Myocyte (in vitro differentiated cells): ENCODE measurements at regions not wholly inside any gene's neighbourhood (a gene's known extent, or its start where the extent isn't known, plus 50 kb on each side); places are given as distances from the start of the nearest gene placed in this dataset.

Experiments
- DNase-seq: peaks from one replicate; pipeline ENCODE4 v3.0.0-alpha.2; 2012; ENCODE audit warnings: low read depth

DNA sequence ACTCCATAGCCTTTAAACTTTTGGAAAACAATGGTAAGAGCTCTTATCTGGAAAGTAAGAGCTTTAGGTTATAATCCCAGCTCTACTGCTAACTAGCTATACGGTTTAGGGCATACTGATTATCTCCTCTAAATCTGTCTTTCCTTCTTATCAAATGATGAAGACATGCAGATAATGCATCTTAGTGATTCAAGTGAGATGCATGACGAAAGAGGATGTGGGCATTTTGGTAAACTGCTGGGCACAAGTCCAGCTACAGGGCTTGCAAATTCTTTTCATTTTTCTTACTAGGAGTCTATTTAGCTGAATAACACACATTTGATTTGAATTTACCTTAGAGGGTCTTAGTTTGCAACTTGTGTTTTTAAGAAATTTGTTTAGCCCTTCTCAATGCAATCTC, 1604.8 kb upstream of the ZEB2 start:
- DNase-seq = peak; percentile 58

DNA sequence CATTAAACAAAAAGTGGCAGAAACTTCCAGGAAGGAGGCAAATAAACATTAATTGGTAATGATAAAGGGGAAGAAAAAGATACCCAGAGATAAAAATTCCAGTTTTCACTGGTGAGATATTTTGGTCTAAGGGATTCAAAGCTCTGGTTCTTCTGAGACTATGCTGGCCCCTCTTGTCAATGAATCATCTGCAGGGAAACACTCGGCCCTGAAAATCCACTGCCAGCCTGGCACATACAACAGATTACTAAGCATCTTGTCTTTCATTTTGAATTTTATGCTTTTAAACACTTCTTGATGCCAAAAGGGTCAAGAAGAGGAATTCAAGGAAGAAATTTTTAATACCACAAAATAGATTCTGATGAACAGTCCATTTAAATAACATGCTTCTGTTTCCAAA, 1603.8 kb upstream of the ZEB2 start:
- peak; percentile 54 for DNase-seq

DNA sequence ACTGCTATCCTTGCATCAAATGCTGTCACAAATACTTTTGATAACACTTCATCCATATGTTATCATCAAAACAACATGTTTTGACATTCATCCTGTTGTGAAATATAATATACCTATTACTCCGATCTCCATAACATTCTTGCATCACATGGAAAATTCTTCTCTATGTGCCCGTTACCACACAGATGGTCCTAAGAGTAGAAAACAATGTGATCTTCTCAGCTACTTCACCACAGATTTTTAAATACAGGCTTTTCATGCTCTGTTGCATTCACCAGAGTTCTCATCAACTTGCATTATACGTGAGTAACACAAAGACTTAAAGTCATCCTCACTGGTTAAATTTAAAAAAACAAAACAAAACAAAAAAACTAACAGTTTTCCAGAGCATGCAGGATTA, 1603.3 kb upstream of the ZEB2 start:
- DNase-seq = no peak

DNA sequence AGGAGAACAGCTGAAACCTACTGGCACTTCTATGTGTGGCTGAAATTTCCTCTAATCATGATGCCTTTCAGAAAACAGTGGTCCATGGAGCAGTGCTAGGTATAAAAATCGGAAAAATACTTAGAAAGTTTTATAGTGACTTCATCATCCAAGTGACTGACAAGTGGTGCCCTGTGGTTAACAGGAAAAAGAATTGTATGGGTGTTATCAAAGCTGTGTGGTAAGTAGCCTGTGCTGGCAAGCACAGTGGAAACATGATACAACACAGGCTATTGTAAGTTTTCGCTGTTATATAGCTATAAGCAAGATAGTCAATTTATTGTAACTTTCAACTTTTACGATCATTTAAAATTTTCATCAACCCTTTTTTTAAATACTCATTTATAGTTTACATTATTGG, 1599.7 kb upstream of the ZEB2 start:
- no peak for DNase-seq

DNA sequence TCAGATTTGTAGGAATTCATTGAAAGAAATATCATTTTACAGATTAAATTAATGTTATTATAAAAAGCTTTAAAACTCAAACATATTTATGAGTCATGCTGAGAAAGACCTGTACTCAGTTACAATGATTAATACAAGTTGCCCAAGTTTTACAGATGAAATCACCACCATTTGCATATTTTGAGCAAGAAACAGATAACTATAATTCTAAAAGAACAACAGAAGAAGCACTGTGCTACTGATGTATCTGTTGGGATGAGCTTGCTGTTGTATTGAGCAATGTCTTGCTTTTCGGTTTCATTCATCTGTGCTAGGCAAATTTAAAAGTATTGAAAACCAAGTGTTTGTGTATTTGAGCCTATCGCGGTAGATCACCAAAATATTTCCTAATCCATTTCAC, 1589.1 kb upstream of the ZEB2 start:
- DNase-seq = no peak

DNA sequence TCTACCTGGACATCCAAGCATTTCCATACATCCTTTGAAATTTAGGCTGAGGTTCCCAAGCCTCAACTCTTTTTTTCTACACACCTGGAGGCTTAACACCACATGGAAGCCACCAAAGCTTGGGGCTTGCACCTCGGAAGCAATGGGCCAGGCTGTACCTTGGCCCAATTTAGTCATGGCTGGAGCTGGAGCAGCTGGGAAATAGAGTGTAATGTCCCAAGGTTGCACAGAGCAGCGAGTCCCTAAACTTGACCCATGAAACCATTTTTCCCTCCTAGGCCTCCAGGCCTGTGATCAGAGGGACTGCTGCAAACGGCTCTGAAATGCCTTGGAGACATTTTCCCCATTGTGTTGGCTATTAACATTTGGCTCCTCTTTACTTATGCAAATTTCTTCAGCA, 1574.3 kb upstream of the ZEB2 start:
- DNase-seq = no peak

DNA sequence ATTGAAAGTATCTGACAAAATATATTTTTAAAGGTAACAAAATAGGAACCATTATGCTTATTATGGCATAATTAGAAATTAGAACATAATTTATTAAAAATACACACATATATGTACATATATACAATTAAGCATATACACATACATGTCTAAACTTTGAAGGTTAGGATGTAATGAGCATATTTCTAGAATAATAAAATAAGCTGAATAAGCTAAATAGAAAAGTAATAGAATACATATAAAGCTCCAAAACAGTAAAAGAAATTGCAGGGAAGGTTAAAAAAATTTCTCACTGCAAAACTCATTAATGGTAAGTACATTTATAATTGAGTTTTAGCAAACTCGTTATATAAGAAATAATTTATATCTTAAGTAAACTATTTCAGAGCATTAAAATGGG, 1561.5 kb upstream of the ZEB2 start:
- DNase-seq = no peak

DNA sequence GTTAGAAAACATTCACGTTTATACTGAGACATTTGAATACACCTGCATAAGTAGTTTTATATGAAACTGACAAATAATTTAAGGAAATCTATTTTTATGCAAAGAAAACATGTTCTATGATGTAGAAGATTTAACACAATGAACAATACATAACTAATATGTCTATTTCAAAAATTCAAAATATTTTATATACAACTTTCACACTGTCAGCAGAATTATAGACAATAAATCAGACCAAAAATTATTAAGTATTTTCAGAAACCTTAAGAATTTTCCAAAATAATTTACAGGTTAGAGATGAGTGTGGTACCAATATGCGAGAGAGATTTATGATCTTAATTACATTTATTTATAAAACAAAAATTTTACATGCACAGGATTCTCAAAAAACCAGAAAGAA, 1561.0 kb upstream of the ZEB2 start:
- no peak for DNase-seq

DNA sequence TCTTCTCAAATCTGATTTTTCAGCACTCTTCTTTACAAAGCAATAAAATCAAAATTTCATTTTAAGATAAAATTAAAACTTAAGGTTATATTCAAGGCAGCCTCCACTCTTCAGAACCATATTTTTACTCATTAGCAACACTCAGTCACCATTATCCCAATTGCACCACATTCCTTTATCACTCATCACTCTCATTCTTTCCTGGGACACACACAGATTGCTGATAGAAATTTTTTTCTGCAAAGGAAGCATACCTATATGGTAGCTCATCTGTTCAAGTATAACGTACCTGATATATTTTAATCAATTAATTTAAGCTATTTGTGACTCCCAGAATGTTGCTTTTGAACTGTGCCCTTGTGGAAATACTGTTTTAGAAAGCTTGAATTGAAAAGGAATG, 1559.3 kb upstream of the ZEB2 start:
- DNase-seq = no peak

DNA sequence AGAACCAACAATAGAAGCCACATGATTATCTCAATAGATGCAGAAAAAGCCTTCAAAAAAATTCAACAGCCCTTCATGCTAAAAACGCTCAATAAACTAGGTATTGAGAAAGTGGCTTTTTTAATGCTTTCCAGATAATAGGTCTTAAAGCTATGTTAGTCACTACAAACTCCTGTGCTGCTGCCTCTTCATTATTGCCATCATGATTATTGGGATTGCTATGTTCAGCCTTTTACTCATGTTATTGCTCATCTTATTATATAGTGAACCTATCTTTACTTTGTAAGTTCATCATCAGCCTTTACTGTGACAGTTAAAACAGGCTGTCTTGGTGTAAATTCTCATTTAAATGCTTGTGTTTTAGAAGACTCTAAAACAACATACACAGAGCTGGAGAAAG, 1557.2 kb upstream of the ZEB2 start:
- DNase-seq = no peak

DNA sequence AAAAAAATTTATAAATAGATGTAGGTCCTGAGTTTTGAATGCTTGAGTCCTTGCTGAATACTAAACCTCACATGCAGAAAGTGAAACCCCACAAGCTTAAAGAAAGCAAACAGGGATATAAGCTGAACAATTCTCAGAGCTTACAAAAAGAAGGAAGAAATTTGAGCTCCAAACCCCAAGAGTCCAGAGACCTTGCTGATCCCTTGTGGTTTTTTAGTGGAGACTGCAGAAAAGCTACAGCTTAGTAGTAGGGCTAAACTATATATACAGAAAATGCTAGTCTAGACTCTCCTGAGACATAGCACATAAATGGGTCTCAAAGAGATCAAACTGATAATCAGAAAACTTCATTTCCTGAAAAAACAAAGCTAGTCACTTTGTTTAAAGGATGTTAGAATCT, 1548.1 kb upstream of the ZEB2 start:
- DNase-seq = peak; percentile 21

DNA sequence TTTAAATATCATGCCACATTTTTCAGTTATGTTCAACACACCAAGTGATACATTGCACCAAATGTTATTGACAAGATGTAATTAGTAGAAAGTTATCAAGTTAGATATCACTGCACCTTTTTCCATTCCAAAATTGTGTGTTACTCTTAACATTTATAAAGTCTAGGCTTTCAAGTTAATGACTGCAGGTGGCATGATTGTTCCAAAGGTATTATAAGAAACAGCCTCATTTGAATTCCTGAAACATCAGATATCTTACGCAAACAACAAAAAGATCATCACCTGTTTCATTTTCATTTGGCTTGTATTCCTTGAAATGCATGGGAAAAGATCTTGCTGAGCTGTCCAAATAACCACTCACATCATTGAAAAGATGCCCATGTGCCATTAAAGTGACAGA, 1528.2 kb upstream of the ZEB2 start:
- no peak for DNase-seq

DNA sequence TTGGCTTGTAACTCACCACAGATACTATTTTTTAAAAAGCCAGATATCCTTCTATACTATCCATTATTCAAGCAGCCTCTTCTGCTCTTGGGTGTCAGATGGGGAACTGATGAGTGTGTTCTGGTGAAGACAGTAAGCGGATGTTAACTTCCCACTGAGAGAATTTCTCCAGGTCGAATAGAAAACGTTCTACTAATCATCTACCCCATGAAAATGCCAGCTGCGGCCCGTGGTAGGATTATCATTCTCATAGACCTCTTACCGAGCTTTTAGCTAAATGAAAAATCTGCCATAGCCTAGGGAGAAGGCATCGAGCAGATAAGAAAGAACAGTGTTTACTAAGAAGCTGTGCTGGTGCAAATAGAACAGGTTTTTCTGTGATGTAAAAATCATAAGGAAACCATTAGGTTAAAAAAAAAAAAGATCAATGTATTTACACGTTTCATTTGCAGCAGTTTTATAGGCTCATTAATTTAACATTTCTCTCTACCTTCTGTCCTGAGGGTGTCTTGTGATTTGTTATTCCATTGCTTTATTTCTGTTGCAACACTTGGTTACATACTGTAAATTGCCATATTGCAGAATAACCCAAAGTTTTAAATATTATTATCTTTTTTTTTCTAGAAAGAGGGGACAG, 1521.5 kb upstream of the ZEB2 start:
- no peak for DNase-seq

DNA sequence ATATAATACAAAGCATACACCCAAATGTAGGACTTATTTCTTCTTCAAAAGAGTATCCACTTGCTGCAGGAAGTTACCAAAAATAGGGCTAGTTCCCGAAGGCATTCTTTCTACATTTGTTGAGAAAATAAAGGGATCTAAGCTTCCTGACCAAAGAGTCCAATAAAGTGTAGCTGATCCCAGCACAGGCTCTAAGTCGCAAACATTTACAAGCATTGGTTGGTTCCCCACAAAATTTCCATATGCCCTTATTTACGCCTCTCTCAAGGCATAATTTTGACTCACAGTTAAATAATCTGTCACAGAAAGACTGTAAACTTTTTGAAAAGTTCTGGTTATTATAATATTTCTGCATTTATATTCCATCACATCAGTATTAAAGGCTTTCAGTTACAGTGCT, 1520.1 kb upstream of the ZEB2 start:
- DNase-seq = no peak

DNA sequence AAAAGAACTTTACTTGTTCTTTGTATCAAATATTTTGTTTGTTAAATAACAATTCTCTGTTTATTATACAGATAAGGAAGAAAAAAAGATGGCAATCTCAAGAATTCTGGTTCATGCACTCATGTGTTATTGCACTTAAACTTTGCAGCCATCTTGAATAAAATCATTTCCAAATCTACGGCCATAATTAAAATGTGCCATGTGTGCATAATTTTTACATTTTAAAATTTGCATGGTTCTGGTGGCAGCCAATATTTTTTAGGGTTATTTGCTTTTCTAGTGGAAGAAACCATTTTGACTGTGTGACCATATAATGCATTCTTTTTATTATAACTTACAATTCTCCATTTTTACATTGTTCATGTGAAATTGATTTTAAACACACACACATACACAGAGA, 1518.1 kb upstream of the ZEB2 start:
- DNase-seq = no peak

DNA sequence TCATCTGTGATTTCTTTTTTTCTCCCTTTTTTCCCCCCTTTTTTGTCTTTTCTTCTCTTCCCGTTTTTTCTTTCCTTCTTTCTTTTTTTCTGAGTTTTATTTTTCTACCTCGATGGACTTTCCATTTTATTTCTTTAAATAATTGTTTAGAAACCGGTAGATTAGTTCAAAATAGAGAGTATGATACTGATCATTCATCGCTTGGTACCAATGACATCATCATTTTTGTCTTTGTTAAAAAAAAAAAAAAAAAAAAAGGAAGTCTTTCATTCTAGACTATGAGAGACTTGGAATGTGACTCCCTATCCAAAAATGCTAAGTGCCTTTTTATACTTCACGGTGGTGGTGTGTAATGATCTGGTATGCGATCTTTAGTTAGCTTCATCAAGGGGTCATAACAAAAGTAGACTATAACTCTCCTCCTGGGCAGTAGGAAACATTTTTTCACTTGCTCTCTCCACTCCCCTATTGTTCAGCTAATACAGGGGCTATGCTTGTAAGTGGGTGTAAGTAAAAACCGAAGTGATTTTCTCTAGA, 1517.5 kb upstream of the ZEB2 start:
- no peak for DNase-seq

DNA sequence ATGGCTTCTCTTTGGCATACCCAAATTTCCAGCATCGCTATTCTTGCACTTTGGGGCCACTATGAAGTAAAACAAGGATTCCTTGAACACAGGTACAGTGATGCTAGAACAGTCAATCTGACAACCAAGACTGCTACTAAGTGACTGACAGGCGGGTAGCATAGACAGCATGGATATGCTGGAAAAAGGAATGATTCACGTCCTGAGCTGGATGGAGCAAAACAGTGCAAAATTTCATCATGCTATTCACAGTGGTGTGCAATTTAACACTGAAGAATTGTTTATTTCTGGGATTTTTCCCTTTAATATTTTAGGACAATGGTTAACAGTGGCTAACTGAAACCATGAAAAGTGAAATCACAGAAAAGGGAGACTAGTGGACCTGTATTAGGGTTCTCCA, 1511.2 kb upstream of the ZEB2 start:
- DNase-seq = no peak

DNA sequence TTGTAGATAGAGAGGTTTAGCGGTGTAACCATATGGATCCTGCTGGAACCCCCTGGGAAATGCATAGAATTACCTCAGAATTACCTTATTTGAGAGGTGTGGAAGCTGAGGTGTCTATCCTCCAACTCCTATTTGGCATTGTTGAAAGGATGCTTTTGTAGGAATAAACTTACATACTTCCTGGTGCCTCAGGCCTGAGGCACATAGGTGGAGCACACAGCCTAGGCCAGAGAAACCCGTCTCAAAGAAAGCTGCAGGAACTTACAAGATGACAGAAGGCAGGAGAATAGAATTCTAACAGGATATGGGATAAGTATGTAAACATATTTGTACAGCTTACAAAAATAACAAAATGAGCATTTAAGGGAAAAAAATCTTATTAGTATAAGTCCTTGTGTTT, 1507.2 kb upstream of the ZEB2 start:
- no peak for DNase-seq

DNA sequence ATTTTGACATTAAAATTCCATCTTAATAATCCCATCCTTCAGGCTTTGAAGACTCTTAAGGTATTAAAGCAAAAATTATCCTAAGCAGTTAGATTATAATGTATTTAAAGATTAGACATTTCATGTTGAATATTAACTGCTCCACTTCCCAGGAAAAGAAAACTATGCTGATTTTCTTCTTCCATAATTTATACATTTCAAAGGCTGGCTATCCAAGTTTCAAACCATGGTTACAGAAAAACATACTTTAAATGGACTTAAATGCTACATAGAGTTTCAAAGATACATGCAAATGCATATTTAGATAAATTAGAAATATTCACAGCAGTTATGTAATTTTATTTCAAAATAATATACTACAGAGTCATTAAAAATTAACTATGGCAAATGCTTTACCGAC, 1505.6 kb upstream of the ZEB2 start:
- DNase-seq = no peak

DNA sequence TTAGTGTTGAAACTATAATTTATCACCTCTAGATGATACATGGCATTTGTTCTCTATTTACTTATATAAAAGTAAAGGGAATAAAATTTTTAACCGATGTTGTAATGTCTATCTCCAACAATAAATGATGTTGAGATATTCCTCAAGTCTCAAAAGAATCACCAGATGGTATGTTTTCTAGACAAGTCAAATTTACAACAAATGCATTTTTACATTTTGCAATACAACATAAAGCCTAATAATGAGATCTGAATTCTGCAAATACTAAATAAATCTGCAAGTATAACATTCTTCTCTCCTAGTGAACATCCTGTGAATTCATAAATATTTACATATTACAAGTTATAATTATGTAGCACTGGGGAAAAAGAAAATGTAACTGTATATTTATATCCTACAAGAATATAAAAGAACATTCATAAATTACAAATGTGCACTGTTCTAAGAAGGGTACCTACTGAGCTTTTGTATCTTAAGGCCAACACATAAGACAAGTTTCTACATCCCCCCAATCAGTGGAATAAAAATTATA, 1504.4 kb upstream of the ZEB2 start:
- no peak for DNase-seq

DNA sequence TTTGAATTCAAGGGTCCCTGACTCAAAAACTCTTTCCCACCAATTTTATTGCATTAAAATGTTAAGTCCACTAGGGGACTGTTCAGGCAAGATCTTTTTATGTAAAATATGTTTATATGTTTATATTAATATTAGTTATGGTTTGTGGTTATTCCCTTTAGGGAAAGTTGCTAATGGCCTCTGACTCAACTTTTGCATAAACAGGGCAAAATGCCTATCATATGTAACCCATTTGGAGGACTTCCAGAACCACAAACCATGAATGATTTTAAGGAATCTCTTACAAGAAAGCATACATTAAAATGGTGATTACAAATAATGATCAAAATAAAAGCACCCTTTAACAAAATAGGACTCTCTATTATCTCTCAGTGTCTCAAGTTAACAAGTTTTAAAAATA, 1484.5 kb upstream of the ZEB2 start:
- no peak for DNase-seq

DNA sequence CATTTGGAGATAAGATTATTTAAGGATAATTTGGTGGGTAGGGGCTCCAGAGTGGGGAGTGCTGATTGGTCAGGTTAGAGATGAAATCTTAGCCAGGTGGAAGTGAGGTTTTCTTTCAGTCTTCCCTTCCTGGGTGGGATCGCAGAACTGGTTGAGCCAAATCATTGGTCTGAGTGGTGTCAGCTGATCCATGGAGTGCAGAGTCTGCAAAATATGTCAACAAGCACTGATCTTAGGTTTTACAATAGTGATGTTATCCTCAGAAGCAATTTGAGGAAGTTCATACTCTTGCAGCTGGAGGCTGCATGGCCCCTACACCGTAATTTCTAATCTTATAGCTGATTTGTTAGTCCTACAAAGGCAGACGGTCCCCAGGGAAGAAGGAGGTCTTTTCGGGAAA, 1483.4 kb upstream of the ZEB2 start:
- no peak for DNase-seq

DNA sequence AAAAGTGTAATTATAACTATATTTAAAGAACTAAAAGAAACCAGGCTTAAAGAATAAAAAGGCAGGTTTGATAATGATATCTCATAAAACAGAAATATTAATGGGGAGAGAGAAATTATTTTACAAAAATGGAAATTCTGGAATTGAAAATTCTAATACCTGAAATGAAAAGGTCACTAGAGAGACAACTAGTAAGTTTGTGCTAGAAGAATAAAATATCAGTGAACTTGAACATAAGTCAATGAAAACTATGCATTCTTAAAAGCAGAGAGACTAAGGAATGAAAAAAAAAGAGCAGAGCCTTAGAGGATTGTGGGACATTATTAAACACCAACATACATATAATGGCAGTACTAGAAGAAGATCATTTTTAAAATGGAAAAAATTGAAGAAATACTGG, 1475.0 kb upstream of the ZEB2 start:
- DNase-seq = peak; percentile 3

DNA sequence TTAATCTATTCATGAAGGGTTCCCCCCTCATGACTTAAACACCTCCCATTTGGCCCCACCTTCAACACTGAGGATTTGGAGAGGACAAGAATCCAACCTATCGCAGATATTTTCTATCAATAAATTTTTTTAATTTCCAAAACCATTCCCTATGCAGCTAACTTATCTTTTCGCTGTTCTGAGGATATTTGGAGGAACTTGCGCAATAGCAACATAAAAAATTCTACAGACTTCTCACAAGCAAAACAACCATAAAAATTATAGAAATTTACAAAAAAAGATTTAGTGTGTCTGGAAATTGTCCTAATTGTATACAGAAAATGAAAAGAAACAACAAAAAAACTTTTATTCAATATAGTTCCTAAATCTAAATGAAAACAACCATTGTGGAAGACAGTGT, 1472.7 kb upstream of the ZEB2 start:
- DNase-seq = no peak
